A549 (cell line): ENCODE measurements at regions not wholly inside any gene's neighbourhood (a gene's known extent, or its start where the extent isn't known, plus 50 kb on each side); places are given as distances from the start of the nearest gene placed in this dataset.
A peak's percentile ranks its signal among the peaks of the same experiment; 100 is the strongest.

ENCODE experiments used
- ATAC-seq, 2 experiments: fragments of 200-7000 bp in 1 of 2; fragments of >200 bp in 1 of 2; cut with Nextera tagmentation in 1 of 2; cut with Tn5 transposase in 1 of 2; 3 replicates each; pipeline versions ENCODE4 v1.8.0 to v1.9.1; 2018 to 2020; ENCODE audit warnings: mild to moderate bottlenecking in 1 of 2, moderate library complexity in 1 of 2
- CTCF ChIA-PET: fragments of 300-600 bp; sonication (Branson Sonifier 250); formaldehyde crosslinking; extraction: SDS; loops from one replicate; lab custom pipeline; 2021; ENCODE audit warnings: antibody characterized with exemption, inconsistent platforms; lab: Yijun Ruan, JAX
- POLR2A ChIA-PET: fragments of 350-600 bp; formaldehyde crosslinking; extraction: SDS; loops from one replicate; lab custom pipeline; 2021; ENCODE audit warnings: antibody characterized with exemption, inconsistent platforms; lab: Yijun Ruan, JAX
- DNase-seq, 2 experiments: peaks; one replicate each; pipeline versions ENCODE4 v3.0.0 to v3.0.0-alpha.2; 2011 to 2016; ENCODE audit warnings: low read depth in 1 of 2, low spot score in 1 of 2
- FAIRE-seq: peaks from 2 replicates; lab custom pipeline; 2011; peaks lifted over from hg19 to GRCh38; lab: Jason Lieb, UNC
- H3K27ac ChIP-seq, 2 experiments: fragments of >200 bp; sonication (Bioruptor Twin); formaldehyde crosslinking; 3 replicates each; pipeline ENCODE4 v1.5.1; 2016 to 2017
- H3K4me1 ChIP-seq: fragments of >200 bp; sonication (Bioruptor Twin); formaldehyde crosslinking; 3 replicates; pipeline ENCODE4 v1.6.1; 2016
- H3K4me2 ChIP-seq: fragments of >200 bp; sonication (Bioruptor Twin); formaldehyde crosslinking; 3 replicates; pipeline ENCODE4 v1.6.1; 2016
- H3K4me3 ChIP-seq: fragments of >200 bp; sonication (Bioruptor Twin); formaldehyde crosslinking; 3 replicates; pipeline ENCODE4 v1.5.1; 2016
- H3K9me3 ChIP-seq: fragments of >200 bp; sonication (Bioruptor Twin); formaldehyde crosslinking; 3 replicates; pipeline ENCODE4 v1.6.1; 2016
- BCL3 ChIP-seq: fragments of >200 bp; sonication (Bioruptor Twin); formaldehyde crosslinking; IDR thresholded peaks from 3 replicates; pipeline ENCODE4 v1.6.1; 2016
- BHLHE40 ChIP-seq: IDR thresholded peaks from 2 replicates; pipeline ENCODE4 v1.6.1; 2012; ENCODE audit warnings: low read depth, low read length, inconsistent platforms
- CEBPB ChIP-seq, 2 experiments: fragments of >200 bp in 1 of 2; sonication (Bioruptor Twin) in 1 of 2; formaldehyde crosslinking in 1 of 2; IDR thresholded peaks; 2 replicates each; pipeline ENCODE4 v1.6.1; 2012 to 2016
- CTCF ChIP-seq: fragments of >200 bp; sonication (Bioruptor Twin); formaldehyde crosslinking; IDR thresholded peaks from 3 replicates; pipeline ENCODE4 v1.5.1; 2016
- EP300 ChIP-seq, 2 experiments: fragments of >200 bp; sonication (Bioruptor Twin); formaldehyde crosslinking; IDR thresholded peaks; 2 replicates in 1 of 2; 3 replicates in 1 of 2; pipeline ENCODE4 v1.6.1; 2016 to 2017
- ESRRA ChIP-seq: fragments of 150-350 bp; IDR thresholded peaks from 2 replicates; pipeline ENCODE4 v1.6.1; 2014; ENCODE audit warnings: mild to moderate bottlenecking, low read length, borderline replicate concordance
- FOXS1 ChIP-seq: fragments of 250-450 bp; sonication (Bioruptor Pico); IDR thresholded peaks from 2 replicates; pipeline ENCODE4 v1.5.0; 2020; ENCODE audit warnings: mild to moderate bottlenecking, moderate library complexity
- GATA3 ChIP-seq: IDR thresholded peaks from 2 replicates; pipeline ENCODE4 v1.6.1; 2012; ENCODE audit warnings: borderline replicate concordance
- HEYL ChIP-seq: fragments of 250-450 bp; sonication (Bioruptor Pico); IDR thresholded peaks from 2 replicates; pipeline ENCODE4 v1.8.0; 2021; ENCODE audit warnings: mild to moderate bottlenecking, moderate library complexity
- JUN ChIP-seq, 2 experiments: fragments of >200 bp; sonication (Bioruptor Twin); formaldehyde crosslinking; IDR thresholded peaks; 2 replicates in 1 of 2; 3 replicates in 1 of 2; pipeline ENCODE4 v1.6.1; 2016 to 2017
- KDM1A ChIP-seq: fragments of 200-600 bp; sonication (generic); IDR thresholded peaks from 2 replicates; pipeline ENCODE4 v1.6.1; 2016; ENCODE audit warnings: low read depth, mild to moderate bottlenecking
- MAX ChIP-seq: IDR thresholded peaks from 2 replicates; pipeline ENCODE4 v1.6.1; 2012
- POLR2A ChIP-seq: IDR thresholded peaks from 2 replicates; pipeline ENCODE4 v1.6.1; 2012; ENCODE audit warnings: mild to moderate bottlenecking, low read length
- POLR2AphosphoS2 ChIP-seq: conservative IDR thresholded peaks from 2 replicates; pipeline ENCODE4 v1.6.1; 2012; ENCODE audit warnings: low read length, improper control_type of control experiment, inconsistent platforms
- RAD21 ChIP-seq, 2 experiments: fragments of >200 bp in 1 of 2; sonication (Bioruptor Twin) in 1 of 2; formaldehyde crosslinking in 1 of 2; IDR thresholded peaks in 1 of 2; conservative IDR thresholded peaks in 1 of 2; 2 replicates in 1 of 2; 3 replicates in 1 of 2; pipeline ENCODE4 v1.6.1; 2012 to 2018; ENCODE audit warnings: inconsistent platforms in 1 of 2
- RCOR1 ChIP-seq: fragments of 150-350 bp; IDR thresholded peaks from 2 replicates; pipeline ENCODE4 v1.6.1; 2014; ENCODE audit warnings: antibody characterized with exemption, low read length, low read depth
- REST ChIP-seq: fragments of 200-600 bp; sonication (generic); IDR thresholded peaks from 2 replicates; pipeline ENCODE4 v1.6.1; 2016; ENCODE audit warnings: antibody characterized with exemption, mild to moderate bottlenecking, moderate library complexity
- RFX5 ChIP-seq: fragments of 450-650 bp; IDR thresholded peaks from 2 replicates; pipeline ENCODE4 v1.7.1; 2014; ENCODE audit warnings: antibody characterized with exemption, mild to moderate bottlenecking, moderate library complexity
- TP53 ChIP-seq: fragments of 250-450 bp; sonication (Bioruptor Pico); IDR thresholded peaks from 2 replicates; pipeline ENCODE4 v1.5.0; 2021; ENCODE audit warnings: mild to moderate bottlenecking, moderate library complexity
- ZC3H11A ChIP-seq: fragments of 450-650 bp; IDR thresholded peaks from 2 replicates; pipeline ENCODE4 v1.6.1; 2014; ENCODE audit warnings: antibody characterized with exemption, mild to moderate bottlenecking
- ZFP36 ChIP-seq: fragments of 450-650 bp; IDR thresholded peaks from 2 replicates; pipeline ENCODE4 v1.6.1; 2014; ENCODE audit warnings: borderline replicate concordance; ENCODE audit not compliant: partially characterized antibody
- ZNF302 ChIP-seq: fragments of 250-450 bp; sonication (Bioruptor Pico); IDR thresholded peaks from 2 replicates; pipeline ENCODE4 v1.9.0; 2021; ENCODE audit warnings: inconsistent platforms, mild to moderate bottlenecking, moderate library complexity
- ZSCAN20 ChIP-seq: fragments of 250-450 bp; sonication (Bioruptor Pico); IDR thresholded peaks from 2 replicates; pipeline ENCODE4 v1.8.0; 2022; ENCODE audit warnings: mild to moderate bottlenecking, moderate library complexity
- whole genome bisulfite sequencing: methylation state at CpG from one replicate; pipeline ENCODE4 v1.1.6; 2017; ENCODE audit errors: missing lambda C conversion rate; 5-methylcytosine and 5-hydroxymethylcytosine counted together

GRCh38 chr13:109592770-109593169 lies 193.6 kb downstream of the IRS2 start:
- ChIA-PET POLR2A (no interaction called here), CTCF (no interaction called here)
- Histone ChIP-seq H3K9me3 (no peaks in the 10 kb centered on the region), H3K4me3 (no peak overlapping the region), H3K4me2 (peak overlapping the region; percentile 73), H3K4me1 (peaks cover 22% of the 10 kb centered on the region), H3K27ac (peak overlapping the region; percentile 62 to 67)
- FAIRE-seq (no peak), DNase-seq (no peak), ATAC-seq (peak in 1 of 2 experiments; percentile 41; a peak in 2 of 6 replicates)
- 21% methylated on average over 4 of the region's 4 CpGs for WGBS
- TF ChIP-seq RCOR1: no peak
- TF ChIP-seq BHLHE40: no peak
- TF ChIP-seq TP53: no peak
- no peak for TF ChIP-seq ZC3H11A
- no peak for TF ChIP-seq ESRRA
- no peak for TF ChIP-seq KDM1A
- no peak for TF ChIP-seq REST
- TF ChIP-seq BCL3: no peak

- TF ChIP-seq CTCF: no peak
- peak; percentile 80 for TF ChIP-seq ZSCAN20 (CRISPR knock-in tag)
- Histone ChIP-seq H3K27ac (peak overlapping the region; percentile 82 to 89), H3K9me3 (no peaks in the 10 kb centered on the region), H3K4me2 (peak overlapping the region; percentile 73), H3K4me1 (peaks cover 46% of the 10 kb centered on the region), H3K4me3 (no peak overlapping the region)
- CTCF ChIA-PET: interaction anchor here (0.7 kb wide), 1 partner anchor 10 kb away, joined by 3 read pairs; no protein-coding TSS in a partner anchor
- ATAC-seq (no peak), DNase-seq (no peak), FAIRE-seq (no peak)
- POLR2A ChIA-PET: no interaction called here
Measured at GRCh38 chr13:109587689-109588088, 198.7 kb downstream of the IRS2 start.

- CTCF ChIA-PET: interaction anchor here (0.9 to 1.0 kb wide), 2 partner anchors 530 to 671 kb away, joined by 3 read pairs; no protein-coding TSS in a partner anchor
- peaks cover 39% of the 10 kb centered on the region for H3K4me1 ChIP-seq
- FAIRE-seq: no peak
- peak; percentile 80 to 94 for ATAC-seq
- H3K27ac ChIP-seq: peak overlapping the region; percentile 82 to 89
- peaks cover 3% of the 10 kb centered on the region; the same call in 1 of the 3 replicates for H3K9me3 ChIP-seq
- POLR2A ChIA-PET: interaction anchor here (0.9 kb wide), 1 partner anchor 11 kb away, joined by 3 read pairs; no protein-coding TSS in a partner anchor
- DNase-seq: peak; percentile 35 to 95
- TF ChIP-seq MAX (peak; percentile 65), ZFP36 (no peak), FOXS1 (CRISPR knock-in tag) (no peak), JUN (IDR thresholded peaks at IDR 0.05) (peak; percentile 47 to 50; a peak in 1 of 5 replicates), ZNF302 (CRISPR knock-in tag) (no peak), RFX5 (no peak), EP300 (IDR thresholded peaks at IDR 0.05) (peak; percentile 70 to 74; a peak in 4 of 5 replicates), RAD21 (conservative IDR thresholded peaks at IDR 0.05 in 1 of 2, IDR thresholded peaks at IDR 0.05 in 1 of 2) (peak in 1 of 2 experiments; percentile 21; a peak in 3 of 5 replicates), CEBPB (IDR thresholded peaks at IDR 0.05) (peak; percentile 34 to 76; a peak in 3 of 4 replicates), GATA3 (peak; percentile 99), POLR2AphosphoS2 (no peak), POLR2A (no peak), BCL3 (0 out of 3 replicates have a peak, but pooled peaks have one; percentile 29), HEYL (CRISPR knock-in tag) (peak; percentile 78; the same call in 1 of the 2 replicates)
- TF ChIP-seq, all 56 proteins: peak for 8
- Histone ChIP-seq H3K4me3 (no peak overlapping the region), H3K4me2 (peak overlapping the region; percentile 73)
- WGBS: 2% methylated on average over 9 of the region's 9 CpGs
Measured at GRCh38 chr13:109586509-109587346, 199.7 kb downstream of the IRS2 start.
